HFFc6 (cell line): ENCODE measurements at regions not wholly inside any gene's neighbourhood (a gene's known extent, or its start where the extent isn't known, plus 50 kb on each side); places are given as distances from the start of the nearest gene placed in this dataset.
A peak's percentile ranks its signal among the peaks of the same experiment; 100 is the strongest.

Source experiments
- DNase-seq: peaks from one replicate; pipeline ENCODE4 v3.0.0-alpha.2; 2018
- H3K27ac Mint-ChIP-seq: 2 replicates; pipeline ENCODE4 v1.8.0; 2020; ENCODE audit warnings: mild to moderate bottlenecking, mixed read lengths
- H3K27me3 Mint-ChIP-seq: 2 replicates; pipeline ENCODE4 v1.8.0; 2021; ENCODE audit warnings: mild to moderate bottlenecking, moderate library complexity, mixed read lengths; ENCODE audit not compliant: insufficient read depth
- H3K36me3 Mint-ChIP-seq: 2 replicates; pipeline ENCODE4 v1.8.0; 2021; ENCODE audit warnings: low read depth, mixed read lengths
- H3K4me1 Mint-ChIP-seq: 2 replicates; pipeline ENCODE4 v1.8.0; 2020; ENCODE audit warnings: low read depth, mixed read lengths
- H3K4me3 Mint-ChIP-seq: 2 replicates; pipeline ENCODE4 v1.8.0; 2020; ENCODE audit warnings: mild to moderate bottlenecking, moderate library complexity, mixed read lengths
- H3K9me3 Mint-ChIP-seq: 2 replicates; pipeline ENCODE4 v1.8.0; 2020; ENCODE audit warnings: mild to moderate bottlenecking, mixed read lengths
- TF ChIP-seq, protein P1 (sequence below): fragments of 200-600 bp; sonication (generic); IDR thresholded peaks from 2 replicates; pipeline ENCODE4 v1.5.0; 2021; ENCODE audit warnings: antibody characterized with exemption, mild to moderate bottlenecking

DNA sequence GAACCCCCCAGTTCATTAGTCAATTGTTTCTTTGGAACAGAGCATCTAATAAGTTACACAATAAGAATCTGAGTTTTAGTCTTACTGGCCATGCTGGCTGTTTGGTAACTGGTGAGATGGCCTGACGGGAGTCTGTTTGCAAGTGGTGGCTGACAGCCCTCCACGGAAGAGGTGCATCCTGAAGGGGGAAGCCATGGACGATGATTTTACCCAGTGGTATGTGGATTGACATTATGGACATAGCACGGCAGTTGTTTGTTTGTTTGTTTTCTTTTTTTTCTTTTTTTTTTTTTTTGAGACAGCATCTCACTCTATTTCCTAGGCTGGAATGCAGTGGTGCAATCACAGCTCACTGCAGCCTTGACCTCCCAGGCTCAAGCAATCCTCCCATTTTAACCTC, 156.0 kb downstream of the RPLP1 start:
- no peaks in the 10 kb centered on the region for H3K4me1 Mint-ChIP-seq
- TF ChIP-seq, protein P1, sequence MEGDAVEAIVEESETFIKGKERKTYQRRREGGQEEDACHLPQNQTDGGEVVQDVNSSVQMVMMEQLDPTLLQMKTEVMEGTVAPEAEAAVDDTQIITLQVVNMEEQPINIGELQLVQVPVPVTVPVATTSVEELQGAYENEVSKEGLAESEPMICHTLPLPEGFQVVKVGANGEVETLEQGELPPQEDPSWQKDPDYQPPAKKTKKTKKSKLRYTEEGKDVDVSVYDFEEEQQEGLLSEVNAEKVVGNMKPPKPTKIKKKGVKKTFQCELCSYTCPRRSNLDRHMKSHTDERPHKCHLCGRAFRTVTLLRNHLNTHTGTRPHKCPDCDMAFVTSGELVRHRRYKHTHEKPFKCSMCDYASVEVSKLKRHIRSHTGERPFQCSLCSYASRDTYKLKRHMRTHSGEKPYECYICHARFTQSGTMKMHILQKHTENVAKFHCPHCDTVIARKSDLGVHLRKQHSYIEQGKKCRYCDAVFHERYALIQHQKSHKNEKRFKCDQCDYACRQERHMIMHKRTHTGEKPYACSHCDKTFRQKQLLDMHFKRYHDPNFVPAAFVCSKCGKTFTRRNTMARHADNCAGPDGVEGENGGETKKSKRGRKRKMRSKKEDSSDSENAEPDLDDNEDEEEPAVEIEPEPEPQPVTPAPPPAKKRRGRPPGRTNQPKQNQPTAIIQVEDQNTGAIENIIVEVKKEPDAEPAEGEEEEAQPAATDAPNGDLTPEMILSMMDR: no peak
- no peak for DNase-seq
- H3K27me3 Mint-ChIP-seq: peaks cover 42% of the 10 kb centered on the region
- H3K4me3 Mint-ChIP-seq: no peak overlapping the region
- H3K9me3 Mint-ChIP-seq: no peaks in the 10 kb centered on the region
- H3K27ac Mint-ChIP-seq: no peak overlapping the region
- no peaks in the 10 kb centered on the region for H3K36me3 Mint-ChIP-seq

DNA sequence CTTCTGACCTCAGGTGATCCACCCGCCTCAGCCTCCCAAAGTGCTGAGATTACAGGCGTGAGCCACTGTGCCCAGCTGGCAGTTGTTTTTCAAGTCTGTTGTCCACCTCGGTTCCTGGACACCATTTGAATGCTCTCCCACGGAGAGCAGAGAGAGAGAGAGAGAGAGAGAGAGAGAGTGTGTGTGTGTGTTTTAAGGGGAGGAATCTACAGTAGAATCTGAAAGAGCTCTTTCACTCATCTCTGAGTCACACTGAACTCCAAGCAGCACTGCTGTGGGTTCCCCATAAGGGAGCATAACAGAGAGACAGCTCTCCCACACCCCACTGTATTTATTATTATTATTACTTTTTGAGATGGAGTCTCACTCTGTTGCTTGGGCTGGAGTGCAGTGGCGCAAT, 156.6 kb downstream of the RPLP1 start:
- peaks cover 39% of the 10 kb centered on the region for H3K27me3 Mint-ChIP-seq
- TF ChIP-seq, protein P1: no peak
- no peaks in the 10 kb centered on the region for H3K4me1 Mint-ChIP-seq
- no peak overlapping the region for H3K4me3 Mint-ChIP-seq
- H3K27ac Mint-ChIP-seq: no peak overlapping the region
- H3K36me3 Mint-ChIP-seq: no peaks in the 10 kb centered on the region
- H3K9me3 Mint-ChIP-seq: no peaks in the 10 kb centered on the region
- peak; percentile 28 for DNase-seq

DNA sequence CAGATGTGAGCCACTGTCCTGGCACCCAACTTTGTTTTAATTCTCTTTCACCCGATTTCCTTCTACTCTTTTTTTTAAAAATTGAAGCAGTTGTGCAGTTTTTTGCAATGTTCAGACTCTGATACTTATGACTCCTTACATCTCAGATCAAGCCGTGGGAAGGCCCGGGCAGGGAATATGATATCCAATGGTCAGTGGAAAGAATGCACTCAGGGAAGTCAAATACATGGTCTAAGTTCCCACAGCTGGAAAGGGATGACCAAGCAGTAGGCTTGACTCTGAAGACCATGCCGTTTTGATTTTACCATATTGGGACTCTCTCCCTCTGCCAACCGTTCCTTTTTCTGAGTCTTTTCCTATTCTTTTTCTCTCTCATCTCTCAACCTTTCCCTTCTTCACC, 157.2 kb downstream of the RPLP1 start:
- H3K27ac Mint-ChIP-seq: no peak overlapping the region
- TF ChIP-seq, protein P1: no peak
- no peaks in the 10 kb centered on the region for H3K4me1 Mint-ChIP-seq
- H3K27me3 Mint-ChIP-seq: peaks cover 35% of the 10 kb centered on the region
- H3K36me3 Mint-ChIP-seq: no peaks in the 10 kb centered on the region
- no peak for DNase-seq
- no peak overlapping the region for H3K4me3 Mint-ChIP-seq
- no peaks in the 10 kb centered on the region for H3K9me3 Mint-ChIP-seq

DNA sequence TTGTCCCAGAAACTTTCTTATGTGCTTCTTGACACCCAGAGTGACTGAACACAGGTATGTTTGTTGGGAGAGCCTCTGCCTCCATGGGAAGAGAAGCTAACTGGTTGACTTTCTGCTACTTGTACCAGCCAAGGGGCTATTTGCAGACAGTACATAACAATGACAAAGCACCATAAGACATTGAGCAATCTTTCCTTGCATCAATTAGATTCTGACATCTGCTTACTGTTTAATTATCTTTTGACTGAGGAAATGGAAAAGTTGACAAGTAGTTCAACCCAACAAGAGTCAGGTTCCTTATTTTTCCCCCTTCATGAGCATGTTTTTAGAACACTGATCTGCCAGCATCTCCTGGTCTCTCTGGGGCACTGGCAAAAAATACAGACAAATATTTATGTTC, 157.7 kb downstream of the RPLP1 start:
- no peak for DNase-seq
- no peaks in the 10 kb centered on the region for H3K4me1 Mint-ChIP-seq
- no peak overlapping the region for H3K4me3 Mint-ChIP-seq
- no peak overlapping the region for H3K27ac Mint-ChIP-seq
- H3K27me3 Mint-ChIP-seq: peaks cover 37% of the 10 kb centered on the region
- H3K36me3 Mint-ChIP-seq: no peaks in the 10 kb centered on the region
- no peaks in the 10 kb centered on the region for H3K9me3 Mint-ChIP-seq
- TF ChIP-seq, protein P1: no peak

DNA sequence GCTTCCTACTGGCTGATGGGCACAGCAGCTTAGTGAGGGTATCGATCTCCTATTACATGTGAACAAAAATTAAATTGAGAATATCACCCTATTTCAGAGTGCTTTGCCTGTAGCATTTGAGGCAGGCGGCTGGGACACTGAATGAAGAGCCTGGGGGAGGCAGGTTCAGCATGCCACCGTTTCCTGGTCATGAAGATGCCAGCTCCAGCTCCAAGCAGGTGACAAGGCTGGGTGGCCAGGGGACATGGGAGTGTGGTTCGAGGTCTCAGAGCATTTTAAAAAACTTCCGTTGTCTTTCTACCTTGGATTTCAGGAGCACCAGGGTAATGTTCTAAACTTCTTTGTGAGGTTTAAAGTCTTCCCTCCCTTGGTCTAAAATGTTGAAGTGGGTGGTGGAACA, 158.2 kb downstream of the RPLP1 start:
- H3K4me1 Mint-ChIP-seq: no peaks in the 10 kb centered on the region
- TF ChIP-seq, protein P1: no peak
- no peaks in the 10 kb centered on the region for H3K9me3 Mint-ChIP-seq
- H3K4me3 Mint-ChIP-seq: no peak overlapping the region
- no peaks in the 10 kb centered on the region for H3K36me3 Mint-ChIP-seq
- DNase-seq: no peak
- peaks cover 37% of the 10 kb centered on the region for H3K27me3 Mint-ChIP-seq
- H3K27ac Mint-ChIP-seq: no peak overlapping the region

DNA sequence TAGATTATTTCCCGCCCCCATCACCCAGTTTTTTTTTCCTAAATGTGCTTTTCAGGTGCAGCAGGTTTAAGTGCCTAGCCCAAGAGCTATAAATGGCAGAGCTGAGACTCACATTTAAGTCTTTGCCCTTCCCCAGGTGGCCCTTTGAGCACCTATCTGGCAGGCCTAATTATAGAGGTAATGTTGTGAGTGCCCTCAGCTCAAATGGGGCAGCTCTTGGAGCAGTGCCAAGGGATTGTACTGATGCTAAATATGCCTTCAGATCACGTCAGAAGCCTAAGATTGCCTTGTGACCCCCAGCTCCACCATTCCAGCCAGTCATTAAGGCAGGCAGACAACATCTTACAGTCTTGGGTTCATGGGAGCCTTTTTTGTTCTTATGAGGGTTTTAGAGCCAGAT, 159.5 kb downstream of the RPLP1 start:
- Mint-ChIP-seq H3K36me3 (no peaks in the 10 kb centered on the region), H3K4me3 (no peak overlapping the region), H3K4me1 (no peaks in the 10 kb centered on the region), H3K27ac (no peak overlapping the region), H3K9me3 (no peaks in the 10 kb centered on the region), H3K27me3 (peaks cover 28% of the 10 kb centered on the region)
- DNase-seq: no peak
- TF ChIP-seq, protein P1: no peak
